IMR-90 (cell line): ENCODE measurements at regions not wholly inside any gene's neighbourhood (a gene's known extent, or its start where the extent isn't known, plus 50 kb on each side); places are given as distances from the start of the nearest gene placed in this dataset.
A peak's percentile ranks its signal among the peaks of the same experiment; 100 is the strongest.

Experiments used
- ATAC-seq: fragments of 200-7000 bp; cut with Tn5 transposase; 2 replicates; pipeline ENCODE4 v1.9.1; 2020; ENCODE audit warnings: low read depth, mild to moderate bottlenecking, moderate library complexity
- BruUV-seq: library from RNA; stranded (reverse); fragments of 400-500 nt; replicated peaks from 2 replicates; lab custom pipeline; 2021; lab: Mats Ljungman, UMichigan
- CTCF ChIA-PET: fragments of 300-600 bp; formaldehyde crosslinking; extraction: SDS; loops from one replicate; lab custom pipeline; 2021; ENCODE audit warnings: antibody characterized with exemption; lab: Yijun Ruan, JAX
- POLR2A ChIA-PET: fragments of 300-600 bp; sonication (Branson Sonifier 250); formaldehyde crosslinking; loops from one replicate; lab custom pipeline; 2022; ENCODE audit warnings: antibody characterized with exemption; ENCODE audit not compliant: unreplicated experiment; lab: Charles Lee
- DNase-seq: peaks from one replicate; pipeline ENCODE4 v3.0.0; 2013
- H2AFZ ChIP-seq: replicated peaks from 2 replicates; pipeline ENCODE3; 2013; ENCODE audit warnings: low read length, mild to moderate bottlenecking; ENCODE audit not compliant: poor library complexity
- H2AK5ac ChIP-seq: 2 replicates; pipeline ENCODE4 v1.6.1; 2013; ENCODE audit warnings: low read depth, low read length, inconsistent platforms
- H2AK9ac ChIP-seq: replicated peaks from 2 replicates; pipeline ENCODE3; 2013; ENCODE audit warnings: mild to moderate bottlenecking, low read depth, low read length, moderate library complexity; ENCODE audit not compliant: poor library complexity
- H2BK120ac ChIP-seq: 2 replicates; pipeline ENCODE4 v1.6.1; 2013; ENCODE audit warnings: low read depth, low read length, inconsistent platforms
- H2BK15ac ChIP-seq: 3 replicates; pipeline ENCODE4 v1.6.1; 2013; ENCODE audit warnings: low read depth, low read length, inconsistent platforms
- H2BK20ac ChIP-seq: 2 replicates; pipeline ENCODE4 v1.6.1; 2013; ENCODE audit warnings: low read depth, mild to moderate bottlenecking, inconsistent platforms, low read length, moderate library complexity
- H2BK5ac ChIP-seq: 2 replicates; pipeline ENCODE4 v1.6.1; 2013; ENCODE audit warnings: mild to moderate bottlenecking, low read depth, low read length, inconsistent platforms; ENCODE audit not compliant: poor library complexity, severe bottlenecking
- H3K14ac ChIP-seq: replicated peaks from 2 replicates; pipeline ENCODE4 v1.6.1; 2013; ENCODE audit warnings: low read depth, low read length, inconsistent platforms
- H3K18ac ChIP-seq: 2 replicates; pipeline ENCODE4 v1.6.1; 2013; ENCODE audit warnings: low read depth, low read length, control low read depth
- H3K23ac ChIP-seq: 2 replicates; pipeline ENCODE4 v1.6.1; 2013; ENCODE audit warnings: low read depth, low read length, inconsistent platforms
- H3K27ac ChIP-seq: 2 replicates; pipeline ENCODE4 v1.5.1; 2013; ENCODE audit warnings: mild to moderate bottlenecking, control low read depth, low read length; ENCODE audit not compliant: insufficient read depth
- H3K27me3 ChIP-seq: 2 replicates; pipeline ENCODE4 v1.6.1; 2013; ENCODE audit warnings: low read length; ENCODE audit not compliant: control insufficient read depth, insufficient read depth
- H3K36me3 ChIP-seq: 2 replicates; pipeline ENCODE4 v1.6.1; 2013; ENCODE audit warnings: low read length, mixed read lengths; ENCODE audit not compliant: control insufficient read depth, insufficient read depth
- H3K4ac ChIP-seq: 2 replicates; pipeline ENCODE4 v1.6.1; 2013; ENCODE audit warnings: low read depth, low read length, inconsistent platforms
- H3K4me1 ChIP-seq: 2 replicates; pipeline ENCODE4 v1.6.1; 2013; ENCODE audit warnings: low read length, mixed read lengths; ENCODE audit not compliant: control insufficient read depth, insufficient read depth
- H3K4me2 ChIP-seq: 2 replicates; pipeline ENCODE4 v1.6.1; 2013; ENCODE audit warnings: low read depth, mild to moderate bottlenecking, control low read depth, low read length, moderate library complexity
- H3K4me3 ChIP-seq: 2 replicates; pipeline ENCODE4 v1.5.1; 2013; ENCODE audit warnings: low read depth, mild to moderate bottlenecking, control low read depth, low read length, moderate library complexity; ENCODE audit not compliant: insufficient read depth
- H3K56ac ChIP-seq: 2 replicates; pipeline ENCODE4 v1.6.1; 2013; ENCODE audit warnings: low read length, inconsistent platforms; ENCODE audit not compliant: insufficient read depth; ENCODE audit errors: extremely low read depth
- H3K79me1 ChIP-seq, 2 experiments: 2 replicates each; pipeline ENCODE4 v1.6.1; 2013; ENCODE audit warnings: low read length in 2 of 2, inconsistent platforms in 1 of 2, low read depth in 1 of 2
- H3K9ac ChIP-seq: 2 replicates; pipeline ENCODE4 v1.6.1; 2013; ENCODE audit warnings: low read depth, low read length, control low read depth
- H3K9me1 ChIP-seq: 2 replicates; pipeline ENCODE4 v1.6.1; 2013; ENCODE audit warnings: low read length, inconsistent platforms; ENCODE audit not compliant: insufficient read depth
- H3K9me3 ChIP-seq: 2 replicates; pipeline ENCODE4 v1.6.1; 2013; ENCODE audit warnings: low read length; ENCODE audit not compliant: control insufficient read depth, insufficient read depth
- H4K20me1 ChIP-seq: 2 replicates; pipeline ENCODE4 v1.6.1; 2013; ENCODE audit warnings: low read length, inconsistent platforms; ENCODE audit not compliant: insufficient read depth
- H4K5ac ChIP-seq: 2 replicates; pipeline ENCODE4 v1.6.1; 2013; ENCODE audit warnings: mild to moderate bottlenecking, low read depth, low read length, control low read depth
- H4K8ac ChIP-seq, 2 experiments: 2 replicates each; pipeline ENCODE4 v1.6.1; 2013; ENCODE audit warnings: low read depth in 2 of 2, low read length in 2 of 2, control low read depth in 1 of 2, inconsistent platforms in 1 of 2
- H4K91ac ChIP-seq: 2 replicates; pipeline ENCODE4 v1.6.1; 2013; ENCODE audit warnings: low read depth, low read length, inconsistent platforms; ENCODE audit not compliant: insufficient read depth
- BHLHE40 ChIP-seq: fragments of 150-350 bp; IDR thresholded peaks from 2 replicates; pipeline ENCODE4 v1.6.1; 2016; ENCODE audit warnings: mild to moderate bottlenecking, low read depth, low read length
- CEBPB ChIP-seq: IDR thresholded peaks from 2 replicates; pipeline ENCODE4 v1.6.1; 2012; ENCODE audit warnings: low read depth, low read length, improper control_type of control experiment
- CTCF ChIP-seq: conservative IDR thresholded peaks from 2 replicates; pipeline ENCODE4 v1.5.1; 2012; ENCODE audit warnings: mild to moderate bottlenecking, low read depth, low read length, improper control_type of control experiment
- FOS ChIP-seq: fragments of 150-350 bp; IDR thresholded peaks from 2 replicates; pipeline ENCODE4 v1.6.1; 2016; ENCODE audit warnings: low read depth, low read length
- MXI1 ChIP-seq: IDR thresholded peaks from 2 replicates; pipeline ENCODE4 v1.6.1; 2012; ENCODE audit warnings: low read depth, mild to moderate bottlenecking, low read length, moderate library complexity, borderline replicate concordance
- RFX5 ChIP-seq: IDR thresholded peaks from 2 replicates; pipeline ENCODE4 v1.8.0; 2012; ENCODE audit warnings: low read depth, mild to moderate bottlenecking, low read length, moderate library complexity
- SMC3 ChIP-seq: fragments of 150-350 bp; IDR thresholded peaks from 2 replicates; pipeline ENCODE4 v1.6.1; 2016; ENCODE audit warnings: low read depth, mild to moderate bottlenecking, antibody characterized with exemption, low read length, moderate library complexity
- WGBS, 2 experiments: methylation state at CpG; one replicate each; pipeline versions ENCODE4 v1.1.5 to v1.1.7; 2013; ENCODE audit warnings: missing lambda C conversion rate in 2 of 2; ENCODE audit not compliant: insufficient read length in 1 of 2; ENCODE audit errors: extremely low coverage in 2 of 2; 5-methylcytosine and 5-hydroxymethylcytosine counted together
- dilution Hi-C: fragments of 300-500 bp; cut with HindIII; formaldehyde crosslinking; loops from one replicate; pipeline ENCODE4 v1.14.3; 2018; ENCODE audit warnings: low sequenced_read_pairs; ENCODE audit not compliant: unreplicated experiment
- in situ Hi-C: fragments of 300-500 bp; cut with MboI; formaldehyde crosslinking; loops from 3 replicates; pipeline ENCODE4 v1.14.3; 2019; ENCODE audit warnings: low sequenced_read_pairs, inconsistent platforms, mixed read lengths
- intact Hi-C: fragments of 100-400 bp; cut with micrococcal nuclease; formaldehyde crosslinking; loops from 2 replicates; pipeline ENCODE4 v1.10.0; 2022
- TF ChIP-seq, protein P1 (sequence below): fragments of 150-350 bp; IDR thresholded peaks from 2 replicates; pipeline ENCODE4 v1.6.1; 2017; ENCODE audit warnings: mild to moderate bottlenecking, antibody characterized with exemption, low read length, low read depth

GRCh38 chr4:26191353-26191752, 129.5 kb upstream of the RBPJ start:
- Histone ChIP-seq H2BK120ac (no peak overlapping the region), H3K23ac (no peak overlapping the region), H2BK15ac (no peak overlapping the region), H3K4me3 (no peak overlapping the region), H3K4me1 (peaks cover 2% of the 10 kb centered on the region; the same call in 1 of the 2 replicates), H3K27ac (no peak overlapping the region), H3K56ac (no peak overlapping the region), H3K9ac (no peak overlapping the region), H4K20me1 (no peaks in the 10 kb centered on the region), H3K36me3 (no peaks in the 10 kb centered on the region), H4K91ac (no peak overlapping the region), H3K27me3 (no peaks in the 10 kb centered on the region), H3K79me1 (no peaks in the 10 kb centered on the region), H2AK9ac (no peak overlapping the region), H4K8ac (no peak overlapping the region), H3K18ac (no peak overlapping the region), H3K14ac (no peak overlapping the region), H3K4ac (no peak overlapping the region), H3K9me3 (no peaks in the 10 kb centered on the region), H2BK5ac (no peak overlapping the region), H3K9me1 (no peaks in the 10 kb centered on the region), H3K4me2 (no peak overlapping the region), H2AFZ (no peak overlapping the region), H2AK5ac (no peak overlapping the region), H4K5ac (no peak overlapping the region), H2BK20ac (no peak overlapping the region)
- no peak for ATAC-seq
- in situ Hi-C loops (loop anchor here (25.0 kb wide), 1 partner anchor 821 kb away; no protein-coding TSS in a partner anchor), intact Hi-C loops (no loop called here), dilution Hi-C loops (no loop called here)
- CTCF ChIA-PET = no interaction called here
- no CpG with 5 or more reads among the region's 2 CpGs for WGBS, 2 experiments
- TF ChIP-seq SMC3 (no peak), CEBPB (no peak), MXI1 (no peak), BHLHE40 (no peak), CTCF (no peak), RFX5 (no peak), FOS (0 out of 2 replicates have a peak, but pooled peaks have one; percentile 8)
- TF ChIP-seq, protein P1, sequence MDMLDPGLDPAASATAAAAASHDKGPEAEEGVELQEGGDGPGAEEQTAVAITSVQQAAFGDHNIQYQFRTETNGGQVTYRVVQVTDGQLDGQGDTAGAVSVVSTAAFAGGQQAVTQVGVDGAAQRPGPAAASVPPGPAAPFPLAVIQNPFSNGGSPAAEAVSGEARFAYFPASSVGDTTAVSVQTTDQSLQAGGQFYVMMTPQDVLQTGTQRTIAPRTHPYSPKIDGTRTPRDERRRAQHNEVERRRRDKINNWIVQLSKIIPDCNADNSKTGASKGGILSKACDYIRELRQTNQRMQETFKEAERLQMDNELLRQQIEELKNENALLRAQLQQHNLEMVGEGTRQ = no peak
- POLR2A ChIA-PET = no interaction called here
- BruUV-seq = no TSS peak
- peak; percentile 41 for DNase-seq
